SU-DHL-6 (cell line): ENCODE measurements at regions not wholly inside any gene's neighbourhood (a gene's known extent, or its start where the extent isn't known, plus 50 kb on each side); places are given as distances from the start of the nearest gene placed in this dataset.
"Not testable (repeated sequence)": the region's sequence is repeated elsewhere in the genome, so short reads cannot be mapped to it uniquely, and the experiment has no call there.

Experiments used
- H2AFZ ChIP-seq: fragments of 200-600 bp; sonication (generic); 2 replicates; pipeline ENCODE4 v1.6.1; 2014; ENCODE audit warnings: low read depth, mild to moderate bottlenecking, moderate library complexity, mixed read lengths, antibody characterized with exemption, low read length; ENCODE audit not compliant: severe bottlenecking
- H3F3A ChIP-seq: fragments of 200-600 bp; shearing (Covaris generic); 2 replicates; pipeline ENCODE4 v1.6.0; 2016; ENCODE audit warnings: antibody characterized with exemption, mild to moderate bottlenecking; ENCODE audit not compliant: insufficient read depth
- H3K27ac ChIP-seq: fragments of 200-600 bp; sonication (generic); 2 replicates; pipeline ENCODE4 v1.5.1; 2016; ENCODE audit warnings: low read depth, mild to moderate bottlenecking, low read length, moderate library complexity, mixed read lengths
- H3K27me3 ChIP-seq: fragments of 200-600 bp; sonication (generic), shearing (Covaris generic); 2 replicates; pipeline ENCODE4 v1.6.0; 2014; ENCODE audit warnings: mild to moderate bottlenecking, low read length
- H3K36me3 ChIP-seq: fragments of 200-600 bp; sonication (generic); 2 replicates; pipeline ENCODE4 v1.6.1; 2014; ENCODE audit warnings: mild to moderate bottlenecking, low read length, mixed read lengths
- H3K4me2 ChIP-seq: fragments of 300-600, 200-600 bp; shearing (Covaris generic), sonication (generic); 2 replicates; pipeline ENCODE4 v1.6.0; 2014; ENCODE audit warnings: low read length, low read depth, mild to moderate bottlenecking; ENCODE audit not compliant: poor library complexity, severe bottlenecking
- H3K4me3 ChIP-seq: fragments of 200-600 bp; sonication (generic); 2 replicates; pipeline ENCODE4 v1.5.1; 2014; ENCODE audit warnings: antibody characterized with exemption, low read length, mild to moderate bottlenecking, mixed read lengths; ENCODE audit not compliant: insufficient read depth, poor library complexity, severe bottlenecking
- H3K79me2 ChIP-seq: fragments of 200-600 bp; sonication (generic); 2 replicates; pipeline ENCODE4 v1.6.1; 2014; ENCODE audit warnings: mild to moderate bottlenecking, low read length, moderate library complexity; ENCODE audit not compliant: insufficient read depth
- H3K9ac ChIP-seq: fragments of 200-600 bp; sonication (generic); 2 replicates; pipeline ENCODE4 v1.7.0; 2014; ENCODE audit warnings: mild to moderate bottlenecking, low read length
- H3K9me2 ChIP-seq: fragments of 200-600 bp; sonication (generic); replicated peaks from 2 replicates; pipeline ENCODE4 v1.6.1; 2014; ENCODE audit warnings: low read length; ENCODE audit not compliant: insufficient read depth
- H3K9me3 ChIP-seq: fragments of 200-600 bp; sonication (generic); 2 replicates; pipeline ENCODE4 v1.6.1; 2014; ENCODE audit warnings: low read length, mixed read lengths; ENCODE audit not compliant: insufficient read depth
- H4K20me1 ChIP-seq: fragments of 200-600 bp; sonication (generic); 2 replicates; pipeline ENCODE4 v1.6.1; 2014; ENCODE audit warnings: low read depth, mild to moderate bottlenecking, antibody characterized with exemption, low read length, moderate library complexity, mixed read lengths
- EZH2phosphoT487 ChIP-seq: fragments of 200-600 bp; sonication (generic), shearing (Covaris generic); conservative IDR thresholded peaks from 2 replicates; pipeline ENCODE4 v1.6.1; 2018; ENCODE audit warnings: mild to moderate bottlenecking, antibody characterized with exemption, low read length, moderate library complexity, mixed read lengths
- TF ChIP-seq, protein P1 (sequence below): fragments of 200-600 bp; sonication (generic); IDR thresholded peaks from one replicate; pipeline ENCODE4 v1.5.1; 2017; ENCODE audit warnings: antibody characterized with exemption, mild to moderate bottlenecking, low read length, moderate library complexity; ENCODE audit not compliant: insufficient read depth, poor library complexity, severe bottlenecking

DNA sequence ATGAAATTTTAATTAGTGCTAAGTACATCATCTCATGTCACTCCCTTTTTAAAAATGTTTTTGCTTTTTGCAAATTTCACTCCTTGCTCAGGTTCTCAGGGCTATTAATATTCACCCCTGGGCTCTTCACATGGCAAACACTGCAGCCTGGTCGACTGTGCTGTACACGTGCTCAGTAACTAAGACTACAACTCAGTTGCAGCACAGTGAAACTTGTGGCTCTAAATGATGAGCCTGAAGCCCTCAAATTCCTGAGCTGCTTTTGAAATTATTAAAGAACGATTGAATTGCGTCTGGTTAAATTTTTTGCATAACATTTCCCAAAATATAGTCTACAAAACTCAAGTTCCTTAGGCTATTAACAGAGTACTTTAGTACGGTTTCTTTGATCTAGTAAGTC, 159.3 kb upstream of the C2CD4B start:
- TF ChIP-seq, protein P1, sequence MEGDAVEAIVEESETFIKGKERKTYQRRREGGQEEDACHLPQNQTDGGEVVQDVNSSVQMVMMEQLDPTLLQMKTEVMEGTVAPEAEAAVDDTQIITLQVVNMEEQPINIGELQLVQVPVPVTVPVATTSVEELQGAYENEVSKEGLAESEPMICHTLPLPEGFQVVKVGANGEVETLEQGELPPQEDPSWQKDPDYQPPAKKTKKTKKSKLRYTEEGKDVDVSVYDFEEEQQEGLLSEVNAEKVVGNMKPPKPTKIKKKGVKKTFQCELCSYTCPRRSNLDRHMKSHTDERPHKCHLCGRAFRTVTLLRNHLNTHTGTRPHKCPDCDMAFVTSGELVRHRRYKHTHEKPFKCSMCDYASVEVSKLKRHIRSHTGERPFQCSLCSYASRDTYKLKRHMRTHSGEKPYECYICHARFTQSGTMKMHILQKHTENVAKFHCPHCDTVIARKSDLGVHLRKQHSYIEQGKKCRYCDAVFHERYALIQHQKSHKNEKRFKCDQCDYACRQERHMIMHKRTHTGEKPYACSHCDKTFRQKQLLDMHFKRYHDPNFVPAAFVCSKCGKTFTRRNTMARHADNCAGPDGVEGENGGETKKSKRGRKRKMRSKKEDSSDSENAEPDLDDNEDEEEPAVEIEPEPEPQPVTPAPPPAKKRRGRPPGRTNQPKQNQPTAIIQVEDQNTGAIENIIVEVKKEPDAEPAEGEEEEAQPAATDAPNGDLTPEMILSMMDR: no peak
- TF ChIP-seq EZH2phosphoT487: no peak
- Histone ChIP-seq H2AFZ (no peak overlapping the region), H3K79me2 (no peaks in the 10 kb centered on the region), H3K9ac (no peak overlapping the region), H3K9me3 (no peaks in the 10 kb centered on the region), H3K9me2 (no peaks in the 10 kb centered on the region), H4K20me1 (no peaks in the 10 kb centered on the region), H3K4me3 (no peak overlapping the region), H3K36me3 (no peaks in the 10 kb centered on the region), H3K4me2 (no peak overlapping the region), H3F3A (no peaks in the 10 kb centered on the region), H3K27me3 (no peaks in the 10 kb centered on the region), H3K27ac (no peak overlapping the region)

GRCh38 chr15:62325597-62325996, 160.5 kb upstream of the C2CD4B start:
- H3K9me2 ChIP-seq: no peaks in the 10 kb centered on the region
- H3K36me3 ChIP-seq: no peaks in the 10 kb centered on the region
- H2AFZ ChIP-seq: no peak overlapping the region
- no peak overlapping the region for H3K27ac ChIP-seq
- H3K27me3 ChIP-seq: no peaks in the 10 kb centered on the region
- no peaks in the 10 kb centered on the region for H3K9me3 ChIP-seq
- no peaks in the 10 kb centered on the region for H3F3A ChIP-seq
- no peak overlapping the region for H3K4me3 ChIP-seq
- H3K4me2 ChIP-seq: no peak overlapping the region
- TF ChIP-seq, protein P1: no peak
- no peak for TF ChIP-seq EZH2phosphoT487
- H3K9ac ChIP-seq: no peak overlapping the region
- no peaks in the 10 kb centered on the region for H4K20me1 ChIP-seq
- H3K79me2 ChIP-seq: no peaks in the 10 kb centered on the region

- H3K4me2 ChIP-seq: no peak overlapping the region
- H3K27ac ChIP-seq: no peak overlapping the region
- TF ChIP-seq, protein P1: no peak
- no peak for TF ChIP-seq EZH2phosphoT487
- no peak overlapping the region for H3K4me3 ChIP-seq
- no peaks in the 10 kb centered on the region for H3K36me3 ChIP-seq
- H3K9ac ChIP-seq: no peak overlapping the region
- no peaks in the 10 kb centered on the region for H3F3A ChIP-seq
- H4K20me1 ChIP-seq: no peaks in the 10 kb centered on the region
- no peaks in the 10 kb centered on the region for H3K9me2 ChIP-seq
- no peaks in the 10 kb centered on the region for H3K9me3 ChIP-seq
- no peaks in the 10 kb centered on the region for H3K27me3 ChIP-seq
- no peak overlapping the region for H2AFZ ChIP-seq
- no peaks in the 10 kb centered on the region for H3K79me2 ChIP-seq
Measured at GRCh38 chr15:62326460-62327011, 161.5 kb upstream of the C2CD4B start.

DNA sequence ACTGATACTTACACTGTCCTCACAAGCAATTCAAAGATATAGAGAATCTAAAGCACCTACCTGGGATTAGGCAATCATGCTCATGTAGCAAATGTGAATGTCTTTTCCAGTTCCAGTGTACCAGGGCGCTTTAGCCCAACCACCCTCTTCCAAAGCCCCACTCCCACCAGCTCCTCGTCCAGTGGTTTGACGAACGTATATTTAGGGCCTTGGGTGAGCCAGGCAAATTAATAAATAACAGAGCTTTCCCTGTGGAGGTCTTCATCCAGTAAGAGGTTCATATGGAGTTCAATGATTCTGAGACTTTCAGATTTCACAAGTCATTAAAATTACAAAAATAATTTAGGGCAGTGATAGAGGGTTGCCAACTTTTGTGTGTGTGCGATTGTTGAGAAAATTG, 162.3 kb upstream of the C2CD4B start:
- Histone ChIP-seq H3K4me3 (no peak overlapping the region), H3K4me2 (no peak overlapping the region), H2AFZ (no peak overlapping the region), H3K79me2 (no peaks in the 10 kb centered on the region), H4K20me1 (no peaks in the 10 kb centered on the region), H3K9me2 (no peaks in the 10 kb centered on the region), H3K27ac (no peak overlapping the region), H3F3A (no peaks in the 10 kb centered on the region), H3K9ac (no peak overlapping the region), H3K27me3 (no peaks in the 10 kb centered on the region), H3K36me3 (no peaks in the 10 kb centered on the region), H3K9me3 (no peaks in the 10 kb centered on the region)
- no peak for TF ChIP-seq EZH2phosphoT487
- TF ChIP-seq, protein P1: no peak

- not testable (repeated sequence) for H3K79me2 ChIP-seq, H3F3A ChIP-seq, H2AFZ ChIP-seq, H4K20me1 ChIP-seq, H3K36me3 ChIP-seq, H3K27ac ChIP-seq, H3K4me3 ChIP-seq, H3K9me3 ChIP-seq, H3K4me2 ChIP-seq, H3K27me3 ChIP-seq, H3K9ac ChIP-seq, H3K9me2 ChIP-seq
Measured at GRCh38 chr15:62332472-62332871, 167.4 kb upstream of the C2CD4B start.
